ENCODE measurements at regions not wholly inside any gene's neighbourhood (a gene's known extent, or its start where the extent isn't known, plus 50 kb on each side); places are given as distances from the start of the nearest gene placed in this dataset.

DNA sequence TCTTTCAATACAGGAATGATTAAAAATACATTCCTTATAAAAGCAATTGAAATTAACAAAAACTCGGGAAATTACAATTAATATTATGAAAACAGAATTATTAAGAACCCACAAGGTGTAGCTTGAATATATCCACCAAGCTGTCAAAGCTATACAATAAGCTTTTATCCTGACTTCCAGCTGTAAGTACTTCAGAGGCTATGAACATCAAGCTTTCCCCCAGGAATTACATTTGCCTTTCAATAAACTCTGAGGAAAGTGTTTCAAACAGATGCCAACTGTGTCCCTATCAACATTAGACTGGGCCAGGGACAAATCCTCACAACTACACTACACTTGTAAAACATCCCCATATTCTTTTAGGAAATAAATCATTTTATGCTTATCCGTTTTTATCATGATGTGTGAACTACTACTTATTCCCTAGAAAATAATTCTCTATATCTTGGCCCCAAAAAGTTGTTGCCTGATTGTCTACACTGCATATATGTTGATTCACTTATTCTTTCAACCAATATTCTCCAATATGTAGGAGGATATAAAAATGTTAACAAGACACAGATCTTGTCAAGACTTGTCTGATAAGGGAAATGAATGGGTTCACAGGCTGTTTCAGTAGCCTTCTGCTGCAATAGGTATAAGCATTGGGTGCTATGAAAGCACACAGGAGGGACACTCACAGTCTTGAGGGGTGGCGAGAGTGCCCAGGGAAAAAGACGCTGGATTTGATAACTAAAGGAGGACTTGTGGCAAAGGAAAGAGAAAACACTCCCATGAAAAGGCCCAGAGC is 494.1 kb downstream of the CENPC start:
- TF ChIP-seq, protein P1, sequence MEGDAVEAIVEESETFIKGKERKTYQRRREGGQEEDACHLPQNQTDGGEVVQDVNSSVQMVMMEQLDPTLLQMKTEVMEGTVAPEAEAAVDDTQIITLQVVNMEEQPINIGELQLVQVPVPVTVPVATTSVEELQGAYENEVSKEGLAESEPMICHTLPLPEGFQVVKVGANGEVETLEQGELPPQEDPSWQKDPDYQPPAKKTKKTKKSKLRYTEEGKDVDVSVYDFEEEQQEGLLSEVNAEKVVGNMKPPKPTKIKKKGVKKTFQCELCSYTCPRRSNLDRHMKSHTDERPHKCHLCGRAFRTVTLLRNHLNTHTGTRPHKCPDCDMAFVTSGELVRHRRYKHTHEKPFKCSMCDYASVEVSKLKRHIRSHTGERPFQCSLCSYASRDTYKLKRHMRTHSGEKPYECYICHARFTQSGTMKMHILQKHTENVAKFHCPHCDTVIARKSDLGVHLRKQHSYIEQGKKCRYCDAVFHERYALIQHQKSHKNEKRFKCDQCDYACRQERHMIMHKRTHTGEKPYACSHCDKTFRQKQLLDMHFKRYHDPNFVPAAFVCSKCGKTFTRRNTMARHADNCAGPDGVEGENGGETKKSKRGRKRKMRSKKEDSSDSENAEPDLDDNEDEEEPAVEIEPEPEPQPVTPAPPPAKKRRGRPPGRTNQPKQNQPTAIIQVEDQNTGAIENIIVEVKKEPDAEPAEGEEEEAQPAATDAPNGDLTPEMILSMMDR (IDR thresholded peaks at IDR 0.05) = no peak
- no peak for TF ChIP-seq POLR2A (IDR thresholded peaks at IDR 0.05; ENCODE audit: low read depth)

Data from esophagus muscularis mucosa (tissue), 3 donors.